OCI-LY7 (cell line): ENCODE measurements at regions not wholly inside any gene's neighbourhood (a gene's known extent, or its start where the extent isn't known, plus 50 kb on each side); places are given as distances from the start of the nearest gene placed in this dataset.

Experiments
- BruUV-seq: library from RNA; stranded (reverse); fragments of 400-500 nt; replicated peaks from 2 replicates; lab custom pipeline; 2021; lab: Mats Ljungman, UMichigan
- CTCF ChIA-PET: fragments of 300-600 bp; sonication (Branson Sonifier 250); formaldehyde crosslinking; loops from one replicate; lab custom pipeline; 2022; ENCODE audit warnings: antibody characterized with exemption; ENCODE audit not compliant: unreplicated experiment; lab: Charles Lee
- POLR2A ChIA-PET: fragments of 300-600 bp; sonication (Branson Sonifier 250); formaldehyde crosslinking; loops from one replicate; lab custom pipeline; 2022; ENCODE audit warnings: antibody characterized with exemption; lab: Charles Lee
- DNase-seq: peaks from one replicate; pipeline ENCODE4 v3.0.0-alpha.2; 2015; ENCODE audit warnings: low spot score
- H2AFZ ChIP-seq: fragments of 200-600 bp; sonication (generic), shearing (Covaris generic); 2 replicates; pipeline ENCODE4 v1.6.1; 2014; ENCODE audit warnings: mild to moderate bottlenecking, antibody characterized with exemption, low read length, moderate library complexity
- H3K27ac ChIP-seq: fragments of 200-600 bp; sonication (generic); 2 replicates; pipeline ENCODE4 v1.5.1; 2014; ENCODE audit warnings: mixed run types, low read depth, mild to moderate bottlenecking, moderate library complexity, low read length, inconsistent platforms; ENCODE audit not compliant: poor library complexity, severe bottlenecking
- H3K36me3 ChIP-seq: fragments of 200-600 bp; sonication (generic); 2 replicates; pipeline ENCODE4 v1.6.1; 2014; ENCODE audit warnings: mild to moderate bottlenecking, antibody characterized with exemption, low read length, moderate library complexity, mixed read lengths; ENCODE audit not compliant: insufficient read depth
- H3K4me1 ChIP-seq: fragments of 200-600 bp; sonication (generic); 2 replicates; pipeline ENCODE4 v1.5.1; 2014; ENCODE audit warnings: mild to moderate bottlenecking, low read length; ENCODE audit not compliant: insufficient read depth, poor library complexity, severe bottlenecking
- H3K4me2 ChIP-seq: fragments of 200-600 bp; sonication (generic); 2 replicates; pipeline ENCODE4 v1.6.1; 2014; ENCODE audit warnings: mild to moderate bottlenecking, low read length
- H3K4me3 ChIP-seq: fragments of 200-600 bp; sonication (generic); 2 replicates; pipeline ENCODE4 v1.5.1; 2014; ENCODE audit warnings: mild to moderate bottlenecking, low read depth, low read length; ENCODE audit not compliant: poor library complexity, severe bottlenecking
- H3K79me2 ChIP-seq: fragments of 200-600 bp; sonication (generic); 2 replicates; pipeline ENCODE4 v1.6.1; 2016; ENCODE audit warnings: low read depth, mild to moderate bottlenecking, low read length, moderate library complexity, mixed read lengths; ENCODE audit not compliant: insufficient read depth
- H3K9me2 ChIP-seq: fragments of 200-600 bp; sonication (generic); 2 replicates; pipeline ENCODE4 v1.6.1; 2016; ENCODE audit warnings: mild to moderate bottlenecking, low read length, mixed read lengths; ENCODE audit not compliant: insufficient read depth
- H3K9me3 ChIP-seq: fragments of 200-600 bp; sonication (generic); 2 replicates; pipeline ENCODE4 v1.6.1; 2014; ENCODE audit warnings: mild to moderate bottlenecking, mixed run types, low read length, mixed read lengths
- H4K20me1 ChIP-seq: fragments of 200-600 bp; sonication (generic); 2 replicates; pipeline ENCODE4 v1.6.1; 2014; ENCODE audit warnings: mild to moderate bottlenecking, antibody characterized with exemption, low read length, moderate library complexity, mixed read lengths; ENCODE audit not compliant: insufficient read depth
- EZH2phosphoT487 ChIP-seq: fragments of 200-600 bp; sonication (generic); IDR thresholded peaks from 2 replicates; pipeline ENCODE4 v1.6.1; 2018; ENCODE audit warnings: low read depth, borderline replicate concordance, mild to moderate bottlenecking, mixed run types, antibody characterized with exemption, low read length, moderate library complexity, mixed read lengths
- intact Hi-C: fragments of 100-400 bp; cut with micrococcal nuclease; formaldehyde crosslinking; loops from one replicate; pipeline ENCODE4 v1.10.0; 2022; ENCODE audit not compliant: unreplicated experiment
- TF ChIP-seq, protein P1 (sequence below): fragments of 200-600 bp; sonication (generic); conservative IDR thresholded peaks from 2 replicates; pipeline ENCODE4 v1.5.1; 2014; ENCODE audit warnings: mild to moderate bottlenecking, antibody characterized with exemption, low read length, moderate library complexity, mixed read lengths

DNA sequence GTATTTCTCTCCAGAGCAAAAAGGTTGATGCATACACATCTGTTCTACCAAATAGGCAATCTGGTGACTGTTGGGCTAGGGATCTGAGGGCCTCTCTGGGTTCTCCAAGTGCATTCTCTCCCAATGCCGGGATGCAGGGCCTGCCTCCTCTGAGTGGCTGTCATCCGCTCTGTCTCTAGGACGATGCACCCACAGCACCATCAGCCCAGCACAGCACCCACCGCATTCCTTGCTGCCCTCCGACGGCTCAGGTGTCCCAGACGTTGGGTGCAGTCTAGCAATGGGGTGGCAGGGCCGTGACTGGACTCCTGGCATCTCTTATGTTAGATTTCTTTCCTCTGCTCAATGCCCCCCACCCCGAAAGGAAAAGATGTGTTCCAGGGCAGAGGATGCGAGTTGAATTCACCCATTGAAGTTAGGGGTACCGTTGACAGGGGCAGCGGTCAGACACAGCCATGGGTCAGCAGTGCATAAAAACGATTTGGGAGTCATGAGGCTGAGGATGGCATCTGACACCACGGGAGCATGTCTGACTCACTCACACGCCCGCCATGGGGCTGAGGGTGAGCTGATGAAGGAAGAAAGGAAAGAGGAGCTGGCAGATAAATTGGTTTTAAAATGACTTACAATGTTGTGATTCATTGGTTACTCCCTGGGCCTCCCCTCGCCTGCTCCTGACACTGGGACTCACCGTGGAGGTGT is 93.2 kb upstream of the C14orf180 start:
- Histone ChIP-seq H3K4me3 (no peak overlapping the region), H3K4me2 (no peak overlapping the region), H3K4me1 (no peaks in the 10 kb centered on the region), H3K79me2 (no peaks in the 10 kb centered on the region), H3K9me3 (no peaks in the 10 kb centered on the region), H3K36me3 (no peaks in the 10 kb centered on the region), H3K27ac (no peak overlapping the region), H2AFZ (no peak overlapping the region), H3K9me2 (no peaks in the 10 kb centered on the region), H4K20me1 (no peaks in the 10 kb centered on the region)
- BruUV-seq: no TSS peak
- ChIA-PET POLR2A (no interaction called here), CTCF (no interaction called here)
- intact Hi-C loops: no loop called here
- no peak for DNase-seq
- no peak for TF ChIP-seq EZH2phosphoT487
- TF ChIP-seq, protein P1, sequence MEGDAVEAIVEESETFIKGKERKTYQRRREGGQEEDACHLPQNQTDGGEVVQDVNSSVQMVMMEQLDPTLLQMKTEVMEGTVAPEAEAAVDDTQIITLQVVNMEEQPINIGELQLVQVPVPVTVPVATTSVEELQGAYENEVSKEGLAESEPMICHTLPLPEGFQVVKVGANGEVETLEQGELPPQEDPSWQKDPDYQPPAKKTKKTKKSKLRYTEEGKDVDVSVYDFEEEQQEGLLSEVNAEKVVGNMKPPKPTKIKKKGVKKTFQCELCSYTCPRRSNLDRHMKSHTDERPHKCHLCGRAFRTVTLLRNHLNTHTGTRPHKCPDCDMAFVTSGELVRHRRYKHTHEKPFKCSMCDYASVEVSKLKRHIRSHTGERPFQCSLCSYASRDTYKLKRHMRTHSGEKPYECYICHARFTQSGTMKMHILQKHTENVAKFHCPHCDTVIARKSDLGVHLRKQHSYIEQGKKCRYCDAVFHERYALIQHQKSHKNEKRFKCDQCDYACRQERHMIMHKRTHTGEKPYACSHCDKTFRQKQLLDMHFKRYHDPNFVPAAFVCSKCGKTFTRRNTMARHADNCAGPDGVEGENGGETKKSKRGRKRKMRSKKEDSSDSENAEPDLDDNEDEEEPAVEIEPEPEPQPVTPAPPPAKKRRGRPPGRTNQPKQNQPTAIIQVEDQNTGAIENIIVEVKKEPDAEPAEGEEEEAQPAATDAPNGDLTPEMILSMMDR: no peak

DNA sequence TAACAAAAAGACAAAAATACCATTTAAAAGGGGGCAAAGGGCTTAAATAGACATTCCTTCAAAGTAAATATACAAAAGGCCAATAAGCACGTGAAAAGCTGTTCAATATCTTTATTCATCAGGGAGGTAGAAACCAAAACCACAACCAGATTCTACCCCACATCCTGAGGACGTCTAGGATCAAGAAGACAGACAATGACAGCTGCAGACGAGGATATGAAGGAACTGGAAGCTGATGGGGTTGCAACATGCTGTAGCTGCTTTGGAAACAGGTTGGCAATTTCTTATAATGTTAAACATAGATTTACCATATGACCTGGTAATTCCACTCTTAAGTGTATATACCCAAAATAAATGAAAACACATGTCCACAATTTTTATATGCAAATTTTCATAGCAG is 85.1 kb upstream of the C14orf180 start:
- Histone ChIP-seq H2AFZ (no peak overlapping the region), H3K36me3 (no peaks in the 10 kb centered on the region), H3K9me3 (no peaks in the 10 kb centered on the region), H3K4me3 (no peak overlapping the region), H3K27ac (no peak overlapping the region), H4K20me1 (no peaks in the 10 kb centered on the region), H3K4me1 (no peaks in the 10 kb centered on the region), H3K79me2 (no peaks in the 10 kb centered on the region), H3K9me2 (no peaks in the 10 kb centered on the region), H3K4me2 (no peak overlapping the region)
- ChIA-PET POLR2A (no interaction called here), CTCF (no interaction called here)
- no TSS peak for BruUV-seq
- intact Hi-C loops: no loop called here
- DNase-seq: no peak
- TF ChIP-seq, protein P1: no peak
- no peak for TF ChIP-seq EZH2phosphoT487

- no peak overlapping the region for H2AFZ ChIP-seq
- DNase-seq: no peak
- ChIA-PET POLR2A (no interaction called here), CTCF (no interaction called here)
- no peaks in the 10 kb centered on the region for H3K79me2 ChIP-seq
- H3K36me3 ChIP-seq: no peaks in the 10 kb centered on the region
- no peaks in the 10 kb centered on the region for H4K20me1 ChIP-seq
- H3K4me3 ChIP-seq: no peak overlapping the region
- TF ChIP-seq, protein P1: no peak
- TF ChIP-seq EZH2phosphoT487: no peak
- no peak overlapping the region for H3K27ac ChIP-seq
- H3K9me3 ChIP-seq: no peaks in the 10 kb centered on the region
- intact Hi-C loops: no loop called here
- BruUV-seq: no TSS peak
- no peak overlapping the region for H3K4me2 ChIP-seq
- H3K9me2 ChIP-seq: no peaks in the 10 kb centered on the region
- no peaks in the 10 kb centered on the region for H3K4me1 ChIP-seq
Observed at GRCh38 chr14:104496095-104496494, 83.5 kb upstream of the C14orf180 start.
